A549 (cell line): ENCODE measurements at regions not wholly inside any gene's neighbourhood (a gene's known extent, or its start where the extent isn't known, plus 50 kb on each side); places are given as distances from the start of the nearest gene placed in this dataset.
"Not testable (repeated sequence)": the region's sequence is repeated elsewhere in the genome, so short reads cannot be mapped to it uniquely, and the experiment has no call there.

Source experiments
- ATAC-seq, 2 experiments: fragments of 200-7000 bp in 1 of 2; fragments of >200 bp in 1 of 2; cut with Nextera tagmentation in 1 of 2; cut with Tn5 transposase in 1 of 2; 3 replicates each; pipeline versions ENCODE4 v1.8.0 to v1.9.1; 2018 to 2020; ENCODE audit warnings: mild to moderate bottlenecking in 1 of 2, moderate library complexity in 1 of 2
- CTCF ChIA-PET: fragments of 300-600 bp; sonication (Branson Sonifier 250); formaldehyde crosslinking; extraction: SDS; loops from one replicate; lab custom pipeline; 2021; ENCODE audit warnings: antibody characterized with exemption, inconsistent platforms; lab: Yijun Ruan, JAX
- POLR2A ChIA-PET: fragments of 350-600 bp; formaldehyde crosslinking; extraction: SDS; loops from one replicate; lab custom pipeline; 2021; ENCODE audit warnings: antibody characterized with exemption, inconsistent platforms; lab: Yijun Ruan, JAX
- DNase-seq, 2 experiments: peaks; one replicate each; pipeline versions ENCODE4 v3.0.0 to v3.0.0-alpha.2; 2011 to 2016; ENCODE audit warnings: low read depth in 1 of 2, low spot score in 1 of 2
- FAIRE-seq: peaks from 2 replicates; lab custom pipeline; 2011; peaks lifted over from hg19 to GRCh38; lab: Jason Lieb, UNC
- H3K27ac ChIP-seq, 2 experiments: fragments of >200 bp; sonication (Bioruptor Twin); formaldehyde crosslinking; 3 replicates each; pipeline ENCODE4 v1.5.1; 2016 to 2017
- H3K4me1 ChIP-seq: fragments of >200 bp; sonication (Bioruptor Twin); formaldehyde crosslinking; 3 replicates; pipeline ENCODE4 v1.6.1; 2016
- H3K4me2 ChIP-seq: fragments of >200 bp; sonication (Bioruptor Twin); formaldehyde crosslinking; 3 replicates; pipeline ENCODE4 v1.6.1; 2016
- H3K4me3 ChIP-seq: fragments of >200 bp; sonication (Bioruptor Twin); formaldehyde crosslinking; 3 replicates; pipeline ENCODE4 v1.5.1; 2016
- H3K9me3 ChIP-seq: fragments of >200 bp; sonication (Bioruptor Twin); formaldehyde crosslinking; 3 replicates; pipeline ENCODE4 v1.6.1; 2016
- ATOH8 ChIP-seq: fragments of 250-450 bp; sonication (Bioruptor Pico); IDR thresholded peaks from 2 replicates; pipeline ENCODE4 v1.5.0; 2020; ENCODE audit warnings: low read depth, mild to moderate bottlenecking, moderate library complexity
- BCL3 ChIP-seq: fragments of >200 bp; sonication (Bioruptor Twin); formaldehyde crosslinking; IDR thresholded peaks from 3 replicates; pipeline ENCODE4 v1.6.1; 2016
- GATA3 ChIP-seq: IDR thresholded peaks from 2 replicates; pipeline ENCODE4 v1.6.1; 2012; ENCODE audit warnings: borderline replicate concordance
- HEYL ChIP-seq: fragments of 250-450 bp; sonication (Bioruptor Pico); IDR thresholded peaks from 2 replicates; pipeline ENCODE4 v1.8.0; 2021; ENCODE audit warnings: mild to moderate bottlenecking, moderate library complexity
- HOXB5 ChIP-seq: fragments of 250-450 bp; sonication (Bioruptor Pico); IDR thresholded peaks from 2 replicates; pipeline ENCODE4 v1.5.0; 2020; ENCODE audit warnings: mild to moderate bottlenecking, moderate library complexity
- NPAS2 ChIP-seq: fragments of 250-450 bp; sonication (Bioruptor Pico); IDR thresholded peaks from 2 replicates; pipeline ENCODE4 v1.8.0; 2022; ENCODE audit warnings: mild to moderate bottlenecking, moderate library complexity, borderline replicate concordance
- TP53 ChIP-seq: fragments of 250-450 bp; sonication (Bioruptor Pico); IDR thresholded peaks from 2 replicates; pipeline ENCODE4 v1.5.0; 2021; ENCODE audit warnings: mild to moderate bottlenecking, moderate library complexity
- ZC3H11A ChIP-seq: fragments of 450-650 bp; IDR thresholded peaks from 2 replicates; pipeline ENCODE4 v1.6.1; 2014; ENCODE audit warnings: antibody characterized with exemption, mild to moderate bottlenecking
- WGBS: methylation state at CpG from one replicate; pipeline ENCODE4 v1.1.6; 2017; ENCODE audit errors: missing lambda C conversion rate; 5-methylcytosine and 5-hydroxymethylcytosine counted together

GRCh38 chr11:134984421-134984820 is 572.4 kb upstream of the B3GAT1 start:
- Histone ChIP-seq H3K9me3 (no peaks in the 10 kb centered on the region), H3K4me3 (no peak overlapping the region), H3K27ac (no peak overlapping the region), H3K4me2 (no peak overlapping the region), H3K4me1 (no peaks in the 10 kb centered on the region)
- ChIA-PET CTCF (no interaction called here), POLR2A (no interaction called here)
- DNase-seq, result no peak
- no peak for TF ChIP-seq ZC3H11A
- TF ChIP-seq TP53, result no peak
- no peak for TF ChIP-seq BCL3
- no peak for TF ChIP-seq GATA3
- TF ChIP-seq HOXB5 (CRISPR knock-in tag), result no peak
- FAIRE-seq, result no peak
- 6% methylated on average over 8 of the region's 8 CpGs for WGBS
- ATAC-seq, result no peak

- H3K9me3 ChIP-seq, H3K4me3 ChIP-seq, CTCF ChIA-PET, FAIRE-seq, H3K27ac ChIP-seq, POLR2A ChIA-PET, ATAC-seq, H3K4me1 ChIP-seq, H3K4me2 ChIP-seq, DNase-seq: not testable (repeated sequence)
- WGBS, result 13% methylated on average over 4 of the region's 8 CpGs
Measured at GRCh38 chr11:134982432-134982831, 570.4 kb upstream of the B3GAT1 start.

GRCh38 chr11:134981835-134982234 is 569.8 kb upstream of the B3GAT1 start:
- WGBS, result 33% methylated on average over 4 of the region's 4 CpGs
- FAIRE-seq (no peak), ATAC-seq (no peak)
- no peak overlapping the region for H3K4me2 ChIP-seq
- H3K4me3 ChIP-seq, result no peak overlapping the region
- no peak overlapping the region for H3K27ac ChIP-seq
- no peak for TF ChIP-seq NPAS2 (CRISPR knock-in tag)
- TF ChIP-seq, all 56 proteins: peak for 0
- no peak for DNase-seq
- Histone ChIP-seq H3K9me3 (no peaks in the 10 kb centered on the region), H3K4me1 (no peaks in the 10 kb centered on the region)
- ChIA-PET POLR2A (no interaction called here), CTCF (no interaction called here)

DNA sequence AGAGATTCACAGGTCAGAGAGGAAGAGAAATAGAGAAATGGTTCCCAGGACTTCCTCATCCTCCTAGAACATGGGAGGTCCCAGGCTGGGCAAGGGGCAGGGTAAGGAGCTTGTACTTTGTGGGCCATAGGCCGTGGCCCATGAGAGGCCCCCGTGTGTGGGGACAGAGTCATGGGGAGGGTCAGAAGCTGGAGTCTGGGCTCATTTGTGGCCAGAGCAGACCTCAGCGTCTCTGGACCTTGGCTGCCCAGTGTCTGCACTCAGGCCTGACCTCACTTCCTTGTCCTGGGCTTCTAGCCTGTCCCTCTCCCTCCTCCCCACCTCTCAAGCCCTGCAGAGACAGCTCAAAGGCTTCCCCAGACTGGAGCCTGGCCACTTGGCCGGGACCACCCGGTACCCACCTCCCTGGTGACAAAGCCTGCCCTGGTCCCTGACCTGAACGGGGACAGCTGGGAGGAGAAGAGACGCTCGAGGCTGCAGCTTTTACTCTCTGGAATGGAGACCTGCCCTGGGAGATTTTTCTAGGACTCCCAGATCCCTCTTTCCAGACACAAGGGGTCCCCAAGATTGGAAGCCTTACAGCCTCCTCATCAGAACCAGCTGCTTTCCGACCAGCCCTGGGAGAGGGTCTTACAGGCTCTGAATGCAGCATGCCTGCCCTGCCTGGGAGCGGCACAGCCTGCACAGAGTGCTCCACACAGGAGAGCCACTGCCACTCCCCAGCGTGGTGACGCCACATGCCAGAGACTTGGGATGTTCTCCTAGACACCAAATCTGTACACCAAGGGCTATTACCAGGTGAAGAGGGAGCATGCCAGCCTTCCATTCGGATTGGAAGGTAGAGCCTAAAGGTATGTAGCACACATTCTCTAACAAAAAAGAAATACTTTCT is 569.0 kb upstream of the B3GAT1 start:
- POLR2A ChIA-PET, result no interaction called here
- no peak overlapping the region for H3K4me3 ChIP-seq
- no peak for ATAC-seq
- no peak for TF ChIP-seq HEYL
- TF ChIP-seq ATOH8 (CRISPR knock-in tag), result no peak
- TF ChIP-seq, all 56 proteins: peak for 0
- CTCF ChIA-PET, result no interaction called here
- DNase-seq (no peak), FAIRE-seq (no peak)
- 17% methylated on average over 3 of the region's 13 CpGs for WGBS
- H3K4me2 ChIP-seq, result no peak overlapping the region
- H3K4me1 ChIP-seq, result no peaks in the 10 kb centered on the region
- H3K9me3 ChIP-seq, result no peaks in the 10 kb centered on the region
- H3K27ac ChIP-seq, result no peak overlapping the region

- H3K4me3 ChIP-seq, H3K4me1 ChIP-seq, FAIRE-seq, H3K9me3 ChIP-seq, DNase-seq, CTCF ChIA-PET, H3K4me2 ChIP-seq, ATAC-seq, H3K27ac ChIP-seq, POLR2A ChIA-PET: not testable (repeated sequence)
- WGBS, result 81% methylated on average over 12 of the region's 12 CpGs
Measured at GRCh38 chr11:134979089-134979457, 567.0 kb upstream of the B3GAT1 start.
